GM10266 (cell line): ENCODE measurements at regions not wholly inside any gene's neighbourhood (a gene's known extent, or its start where the extent isn't known, plus 50 kb on each side); places are given as distances from the start of the nearest gene placed in this dataset.
A peak's percentile ranks its signal among the peaks of the same experiment; 100 is the strongest.
"Not testable (repeated sequence)": the region's sequence is repeated elsewhere in the genome, so short reads cannot be mapped to it uniquely, and the experiment has no call there.

ENCODE experiments used
- DNase-seq: peaks from one replicate; pipeline ENCODE4 v3.0.0; 2012; ENCODE audit errors: extremely low spot score
- CTCF ChIP-seq: IDR thresholded peaks from 2 replicates; pipeline ENCODE4 v1.5.1; 2012; ENCODE audit warnings: mild to moderate bottlenecking, low read depth; ENCODE audit not compliant: control insufficient read depth, insufficient read depth; ENCODE audit errors: missing control alignments

GRCh38 chr6:27130668-27131428, 116.7 kb upstream of the PRSS16 start:
- no peak for TF ChIP-seq CTCF
- DNase-seq, result no peak

DNA sequence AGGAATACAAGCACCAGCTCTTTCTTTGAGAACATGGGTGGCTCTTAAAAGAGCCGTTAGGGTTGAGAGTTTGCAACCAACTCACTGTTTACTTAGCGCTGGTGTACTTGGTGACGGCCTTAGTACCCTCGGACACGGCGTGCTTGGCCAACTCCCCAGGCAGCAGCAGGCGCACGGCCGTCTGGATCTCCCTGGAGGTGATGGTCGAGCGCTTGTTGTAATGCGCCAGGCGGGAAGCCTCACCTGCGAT, 115.3 kb upstream of the PRSS16 start:
- not testable (repeated sequence) for DNase-seq

GRCh38 chr6:27132532-27133280, 114.8 kb upstream of the PRSS16 start:
- no peak for TF ChIP-seq CTCF
- peak; percentile 89 for DNase-seq

DNA sequence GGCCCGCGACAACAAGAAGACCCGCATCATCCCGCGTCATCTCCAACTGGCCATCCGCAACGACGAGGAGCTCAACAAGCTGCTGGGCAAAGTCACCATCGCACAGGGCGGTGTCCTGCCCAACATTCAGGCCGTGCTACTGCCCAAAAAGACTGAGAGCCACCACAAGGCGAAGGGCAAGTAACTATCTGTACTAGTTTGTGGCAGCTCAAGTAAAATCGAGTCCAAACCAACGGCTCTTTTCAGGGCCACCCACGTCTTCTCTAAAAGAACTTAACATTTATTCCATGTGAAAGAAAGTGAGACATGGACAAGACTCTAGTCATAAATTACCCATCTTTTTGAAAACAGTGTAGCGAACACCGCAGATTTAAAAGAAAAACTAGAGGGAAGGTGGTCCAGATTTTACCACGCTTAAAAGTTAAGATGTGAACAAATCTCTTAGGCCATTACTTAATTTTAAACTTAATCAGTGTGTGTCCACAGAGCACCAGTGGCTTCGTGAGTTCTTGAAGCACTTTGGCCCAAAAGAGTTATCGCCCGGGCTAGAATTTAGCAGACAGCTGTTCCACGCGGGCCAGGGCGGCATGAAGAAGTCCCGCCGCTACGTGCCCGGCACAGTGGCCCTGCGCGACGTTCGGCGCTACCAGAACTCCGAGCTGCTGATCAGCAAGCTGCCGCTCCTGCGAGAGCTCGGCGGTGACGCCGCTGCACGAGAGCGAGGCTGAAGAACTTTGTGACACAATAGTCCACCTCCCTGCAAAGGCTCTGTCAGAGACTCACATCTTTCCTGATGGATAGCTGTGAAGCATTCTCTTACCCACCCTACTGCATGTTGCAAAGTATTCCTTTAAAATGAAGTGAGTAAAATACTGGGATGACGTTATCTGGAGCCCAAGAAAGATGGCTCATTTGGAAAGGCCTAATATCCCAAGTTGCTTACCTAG, 113.9 kb upstream of the PRSS16 start:
- no peak for DNase-seq
- no peak for TF ChIP-seq CTCF

GRCh38 chr6:27135087-27135657, 112.3 kb upstream of the PRSS16 start:
- no peak for TF ChIP-seq CTCF
- no peak for DNase-seq

- DNase-seq, result no peak
- TF ChIP-seq CTCF, result no peak
Observed at GRCh38 chr6:27136077-27136644, 111.3 kb upstream of the PRSS16 start.
